Panc1 (cell line): ENCODE measurements at regions not wholly inside any gene's neighbourhood (a gene's known extent, or its start where the extent isn't known, plus 50 kb on each side); places are given as distances from the start of the nearest gene placed in this dataset.

ENCODE experiments used
- ATAC-seq: fragments of 200-7000 bp; cut with Tn5 transposase; 2 replicates; pipeline ENCODE4 v1.9.1; 2020; ENCODE audit warnings: mild to moderate bottlenecking, moderate library complexity
- BruUV-seq: library from RNA; stranded (reverse); fragments of 400-500 nt; replicated peaks from 2 replicates; lab custom pipeline; 2021; lab: Mats Ljungman, UMichigan
- CTCF ChIA-PET: fragments of 300-600 bp; sonication (Branson Sonifier 250); formaldehyde crosslinking; loops from one replicate; lab custom pipeline; 2022; ENCODE audit warnings: antibody characterized with exemption; lab: Charles Lee
- POLR2A ChIA-PET: fragments of 300-600 bp; sonication (Branson Sonifier 250); formaldehyde crosslinking; loops from one replicate; lab custom pipeline; 2022; ENCODE audit warnings: antibody characterized with exemption; lab: Charles Lee
- DNase-seq: peaks from one replicate; pipeline ENCODE4 v3.0.0-alpha.2; 2010; ENCODE audit warnings: low read depth, low spot score
- H3K27ac ChIP-seq: 2 replicates; pipeline ENCODE4 v1.5.1; 2011; ENCODE audit warnings: mild to moderate bottlenecking, low read length, inconsistent platforms
- H3K27me3 ChIP-seq: fragments of 200-500 bp; sonication (Bioruptor generic); 2 replicates; pipeline ENCODE4 v1.6.0; 2014; ENCODE audit warnings: low read length, inconsistent platforms; ENCODE audit not compliant: control insufficient read depth, insufficient read depth
- H3K36me3 ChIP-seq: fragments of 200-500 bp; sonication (Bioruptor generic); 2 replicates; pipeline ENCODE4 v1.5.1; 2014; ENCODE audit warnings: inconsistent platforms, mild to moderate bottlenecking, low read length, moderate library complexity; ENCODE audit not compliant: control insufficient read depth, insufficient read depth
- H3K4me1 ChIP-seq: 2 replicates; pipeline ENCODE4 v1.5.1; 2011; ENCODE audit warnings: inconsistent platforms, mild to moderate bottlenecking, low read length, moderate library complexity; ENCODE audit not compliant: control insufficient read depth, insufficient read depth
- H3K4me3 ChIP-seq, 2 experiments: 2 replicates each; pipeline ENCODE4 v1.5.1; 2011 to 2012; ENCODE audit warnings: low read depth in 2 of 2, low read length in 2 of 2, mild to moderate bottlenecking in 2 of 2, inconsistent platforms in 1 of 2, moderate library complexity in 1 of 2
- H3K9me3 ChIP-seq: fragments of 200-500 bp; sonication (Bioruptor generic); 2 replicates; pipeline ENCODE4 v1.5.1; 2014; ENCODE audit warnings: low read depth, mild to moderate bottlenecking, inconsistent platforms, low read length, moderate library complexity; ENCODE audit not compliant: control insufficient read depth, insufficient read depth
- CTCF ChIP-seq: fragments of 450-650 bp; IDR thresholded peaks from 2 replicates; pipeline ENCODE4 v1.5.1; 2017; ENCODE audit warnings: mild to moderate bottlenecking
- POLR2AphosphoS5 ChIP-seq: IDR thresholded peaks from 2 replicates; pipeline ENCODE4 v1.6.1; 2012; ENCODE audit warnings: mild to moderate bottlenecking, low read depth, low read length, moderate library complexity
- SIN3A ChIP-seq: IDR thresholded peaks from 2 replicates; pipeline ENCODE4 v1.6.1; 2012; ENCODE audit warnings: low read depth, mild to moderate bottlenecking, low read length, moderate library complexity, borderline replicate concordance; ENCODE audit not compliant: insufficient read depth
- TCF7L2 ChIP-seq: IDR thresholded peaks from 2 replicates; pipeline ENCODE4 v1.6.1; 2011; ENCODE audit warnings: mild to moderate bottlenecking, low read depth, low read length, inconsistent platforms
- in situ Hi-C: cut with HindIII; loops from 2 replicates; pipeline ENCODE4 v1.10.0; 2016; ENCODE audit warnings: low sequenced_read_pairs, low pct_unique_long_range_greater_than_20kb
- intact Hi-C: fragments of 100-400 bp; cut with micrococcal nuclease; formaldehyde crosslinking; loops from one replicate; pipeline ENCODE4 v1.10.0; 2022; ENCODE audit not compliant: unreplicated experiment
- TF ChIP-seq, protein P1 (sequence below), 2 experiments: IDR thresholded peaks; 2 replicates each; pipeline ENCODE4 v1.6.1; 2011 to 2012; ENCODE audit warnings: low read depth in 2 of 2, control low read depth in 1 of 2, low read length in 1 of 2, mild to moderate bottlenecking in 1 of 2, moderate library complexity in 1 of 2; ENCODE audit not compliant: insufficient read depth in 1 of 2

GRCh38 chr7:21193895-21194294, 234.0 kb upstream of the SP4 start:
- POLR2A ChIA-PET: no interaction called here
- intact Hi-C loops: no loop called here
- no peaks in the 10 kb centered on the region for H3K27me3 ChIP-seq
- BruUV-seq: no TSS peak
- ATAC-seq (no peak), DNase-seq (no peak)
- H3K27ac ChIP-seq: no peak overlapping the region
- no peak overlapping the region for H3K4me3 ChIP-seq
- TF ChIP-seq, protein P1, sequence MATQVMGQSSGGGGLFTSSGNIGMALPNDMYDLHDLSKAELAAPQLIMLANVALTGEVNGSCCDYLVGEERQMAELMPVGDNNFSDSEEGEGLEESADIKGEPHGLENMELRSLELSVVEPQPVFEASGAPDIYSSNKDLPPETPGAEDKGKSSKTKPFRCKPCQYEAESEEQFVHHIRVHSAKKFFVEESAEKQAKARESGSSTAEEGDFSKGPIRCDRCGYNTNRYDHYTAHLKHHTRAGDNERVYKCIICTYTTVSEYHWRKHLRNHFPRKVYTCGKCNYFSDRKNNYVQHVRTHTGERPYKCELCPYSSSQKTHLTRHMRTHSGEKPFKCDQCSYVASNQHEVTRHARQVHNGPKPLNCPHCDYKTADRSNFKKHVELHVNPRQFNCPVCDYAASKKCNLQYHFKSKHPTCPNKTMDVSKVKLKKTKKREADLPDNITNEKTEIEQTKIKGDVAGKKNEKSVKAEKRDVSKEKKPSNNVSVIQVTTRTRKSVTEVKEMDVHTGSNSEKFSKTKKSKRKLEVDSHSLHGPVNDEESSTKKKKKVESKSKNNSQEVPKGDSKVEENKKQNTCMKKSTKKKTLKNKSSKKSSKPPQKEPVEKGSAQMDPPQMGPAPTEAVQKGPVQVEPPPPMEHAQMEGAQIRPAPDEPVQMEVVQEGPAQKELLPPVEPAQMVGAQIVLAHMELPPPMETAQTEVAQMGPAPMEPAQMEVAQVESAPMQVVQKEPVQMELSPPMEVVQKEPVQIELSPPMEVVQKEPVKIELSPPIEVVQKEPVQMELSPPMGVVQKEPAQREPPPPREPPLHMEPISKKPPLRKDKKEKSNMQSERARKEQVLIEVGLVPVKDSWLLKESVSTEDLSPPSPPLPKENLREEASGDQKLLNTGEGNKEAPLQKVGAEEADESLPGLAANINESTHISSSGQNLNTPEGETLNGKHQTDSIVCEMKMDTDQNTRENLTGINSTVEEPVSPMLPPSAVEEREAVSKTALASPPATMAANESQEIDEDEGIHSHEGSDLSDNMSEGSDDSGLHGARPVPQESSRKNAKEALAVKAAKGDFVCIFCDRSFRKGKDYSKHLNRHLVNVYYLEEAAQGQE (IDR thresholded peaks at IDR 0.05; ENCODE audit: insufficient read depth in 1 of 2, low read depth in 2 of 2, low read length in 1 of 2): no peak
- TF ChIP-seq POLR2AphosphoS5: no peak
- no peak for TF ChIP-seq TCF7L2
- TF ChIP-seq SIN3A: no peak
- TF ChIP-seq CTCF: no peak
- in situ Hi-C loops: no loop called here
- no peaks in the 10 kb centered on the region for H3K9me3 ChIP-seq
- no peaks in the 10 kb centered on the region for H3K36me3 ChIP-seq
- CTCF ChIA-PET: interaction anchor here (0.7 kb wide), 1 partner anchor 829 kb away, joined by 5 read pairs; no protein-coding TSS in a partner anchor
- H3K4me1 ChIP-seq: no peaks in the 10 kb centered on the region

GRCh38 chr7:21194936-21195335, 232.9 kb upstream of the SP4 start:
- intact Hi-C loops: no loop called here
- no peaks in the 10 kb centered on the region for H3K27me3 ChIP-seq
- TF ChIP-seq, protein P1 (IDR thresholded peaks at IDR 0.05; ENCODE audit: insufficient read depth in 1 of 2, low read depth in 2 of 2, low read length in 1 of 2): no peak
- no peak for TF ChIP-seq CTCF
- no peak for TF ChIP-seq TCF7L2
- no peak for TF ChIP-seq POLR2AphosphoS5
- TF ChIP-seq SIN3A: no peak
- DNase-seq (no peak), ATAC-seq (no peak)
- H3K36me3 ChIP-seq: no peaks in the 10 kb centered on the region
- no peak overlapping the region for H3K4me3 ChIP-seq
- in situ Hi-C loops: no loop called here
- H3K27ac ChIP-seq: no peak overlapping the region
- BruUV-seq: no TSS peak
- H3K4me1 ChIP-seq: no peaks in the 10 kb centered on the region
- ChIA-PET CTCF (interaction anchor here (0.6 kb wide), 1 partner anchor 419 kb away, joined by 3 read pairs; no protein-coding TSS in a partner anchor), POLR2A (no interaction called here)
- no peaks in the 10 kb centered on the region for H3K9me3 ChIP-seq
